Left lung (tissue), 4 donors: ENCODE measurements at regions not wholly inside any gene's neighbourhood (a gene's known extent, or its start where the extent isn't known, plus 50 kb on each side); places are given as distances from the start of the nearest gene placed in this dataset.

ENCODE experiments used
- ATAC-seq: fragments of 200-7000 bp; cut with Tn5 transposase; one replicate; pipeline ENCODE4 v1.9.1; 2020; ENCODE audit warnings: moderate library complexity
- DNase-seq, 4 donors: peaks; one replicate each; pipeline ENCODE4 v3.0.0-alpha.2; 2013 to 2020
- H3K27ac ChIP-seq, 2 donors: fragments of 200-600 bp; sonication (generic) in 1 of 2; one replicate each; pipeline versions ENCODE4 v1.5.0 to v1.8.0; 2020 to 2021
- H3K27me3 ChIP-seq, 2 donors: fragments of 200-600 bp; sonication (generic) in 1 of 2; one replicate each; pipeline versions ENCODE4 v1.5.0 to v1.8.0; 2020 to 2021
- H3K36me3 ChIP-seq, 2 donors: fragments of 200-600 bp; sonication (generic) in 1 of 2; one replicate each; pipeline versions ENCODE4 v1.5.0 to v1.8.0; 2020 to 2021
- H3K4me1 ChIP-seq, 2 donors: fragments of 200-600 bp; one replicate each; pipeline ENCODE4 v1.8.0; 2021
- H3K4me3 ChIP-seq, 2 donors: fragments of 200-600 bp; sonication (generic) in 1 of 2; one replicate each; pipeline versions ENCODE4 v1.5.0 to v1.8.0; 2020 to 2021; ENCODE audit warnings: mild to moderate bottlenecking in 1 of 2
- H3K9me3 ChIP-seq, 2 donors: fragments of 200-600 bp; sonication (generic) in 1 of 2; one replicate each; pipeline versions ENCODE4 v1.5.0 to v1.8.0; 2020 to 2021
- intact Hi-C, 2 donors: fragments of 100-400 bp; cut with DNase I; formaldehyde crosslinking; loops; one replicate each; pipeline versions ENCODE4 v1.11.2 to v1.14.2; 2022
- TF ChIP-seq, protein P1 (sequence below), 2 donors: fragments of 200-600 bp; sonication (generic) in 1 of 2; IDR thresholded peaks; one replicate each; pipeline versions ENCODE4 v1.5.0 to v1.8.0; 2021; ENCODE audit warnings: antibody characterized with exemption in 2 of 2
- donor health status: DM: no; HTN: yes; CAD: no.
- donor health status: DM: no; HTN: no; CAD: no.

DNA sequence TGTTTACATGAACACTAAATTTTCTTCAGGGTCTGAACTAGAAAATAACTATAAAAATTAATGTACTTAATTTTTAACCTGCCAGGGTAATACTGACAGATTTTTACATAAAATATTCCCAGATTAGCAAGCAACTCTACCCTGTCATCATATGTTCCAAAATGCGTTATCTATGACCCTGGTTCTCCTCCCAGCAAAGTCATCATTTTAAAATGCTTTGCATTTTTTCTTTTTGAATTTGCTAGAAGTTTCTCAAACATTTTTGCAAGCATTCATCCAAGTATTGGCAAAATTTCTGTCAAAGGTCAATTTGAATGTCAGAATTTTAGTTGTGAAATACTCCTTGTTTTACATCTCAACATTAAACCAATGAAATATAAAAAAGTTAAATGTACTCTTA, 144.5 kb upstream of the FTMT start:
- TF ChIP-seq, protein P1, sequence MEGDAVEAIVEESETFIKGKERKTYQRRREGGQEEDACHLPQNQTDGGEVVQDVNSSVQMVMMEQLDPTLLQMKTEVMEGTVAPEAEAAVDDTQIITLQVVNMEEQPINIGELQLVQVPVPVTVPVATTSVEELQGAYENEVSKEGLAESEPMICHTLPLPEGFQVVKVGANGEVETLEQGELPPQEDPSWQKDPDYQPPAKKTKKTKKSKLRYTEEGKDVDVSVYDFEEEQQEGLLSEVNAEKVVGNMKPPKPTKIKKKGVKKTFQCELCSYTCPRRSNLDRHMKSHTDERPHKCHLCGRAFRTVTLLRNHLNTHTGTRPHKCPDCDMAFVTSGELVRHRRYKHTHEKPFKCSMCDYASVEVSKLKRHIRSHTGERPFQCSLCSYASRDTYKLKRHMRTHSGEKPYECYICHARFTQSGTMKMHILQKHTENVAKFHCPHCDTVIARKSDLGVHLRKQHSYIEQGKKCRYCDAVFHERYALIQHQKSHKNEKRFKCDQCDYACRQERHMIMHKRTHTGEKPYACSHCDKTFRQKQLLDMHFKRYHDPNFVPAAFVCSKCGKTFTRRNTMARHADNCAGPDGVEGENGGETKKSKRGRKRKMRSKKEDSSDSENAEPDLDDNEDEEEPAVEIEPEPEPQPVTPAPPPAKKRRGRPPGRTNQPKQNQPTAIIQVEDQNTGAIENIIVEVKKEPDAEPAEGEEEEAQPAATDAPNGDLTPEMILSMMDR (IDR thresholded peaks at IDR 0.05), result no peak
- no peak for ATAC-seq
- Histone ChIP-seq H3K9me3 (no peaks in the 10 kb centered on the region), H3K4me3 (no peak overlapping the region), H3K27ac (no peak overlapping the region), H3K36me3 (no peaks in the 10 kb centered on the region), H3K27me3 (no peaks in the 10 kb centered on the region), H3K4me1 (peaks cover 0 to 3% of the 10 kb centered on the region in 2 donors)
- intact Hi-C loops, result no loop called here
- no peak for DNase-seq

DNA sequence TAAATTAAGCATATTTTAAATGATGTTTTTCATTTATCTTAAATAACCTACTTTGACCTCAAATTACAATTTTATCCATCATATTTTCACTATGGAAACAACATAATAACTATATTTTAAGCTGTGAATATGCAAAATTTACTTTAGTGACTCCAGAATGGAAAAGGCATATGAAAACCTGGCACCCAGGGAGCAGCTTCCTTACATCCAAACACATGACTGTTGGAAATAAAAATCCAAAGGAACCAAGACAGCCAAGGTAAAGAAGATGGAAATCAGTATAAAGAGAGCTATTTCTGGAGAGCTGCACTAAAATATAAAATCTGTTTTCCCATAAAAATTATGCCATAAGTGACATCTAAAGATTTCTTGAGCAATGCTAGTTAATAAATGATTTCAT, 140.3 kb upstream of the FTMT start:
- Histone ChIP-seq H3K27me3 (no peaks in the 10 kb centered on the region), H3K36me3 (no peaks in the 10 kb centered on the region), H3K4me1 (peaks cover 0 to 3% of the 10 kb centered on the region in 2 donors), H3K4me3 (no peak overlapping the region), H3K9me3 (peaks cover 0 to 2% of the 10 kb centered on the region in 2 donors), H3K27ac (no peak overlapping the region)
- intact Hi-C loops, result no loop called here
- ATAC-seq (no peak), DNase-seq (no peak)
- TF ChIP-seq, protein P1 (IDR thresholded peaks at IDR 0.05), result no peak

DNA sequence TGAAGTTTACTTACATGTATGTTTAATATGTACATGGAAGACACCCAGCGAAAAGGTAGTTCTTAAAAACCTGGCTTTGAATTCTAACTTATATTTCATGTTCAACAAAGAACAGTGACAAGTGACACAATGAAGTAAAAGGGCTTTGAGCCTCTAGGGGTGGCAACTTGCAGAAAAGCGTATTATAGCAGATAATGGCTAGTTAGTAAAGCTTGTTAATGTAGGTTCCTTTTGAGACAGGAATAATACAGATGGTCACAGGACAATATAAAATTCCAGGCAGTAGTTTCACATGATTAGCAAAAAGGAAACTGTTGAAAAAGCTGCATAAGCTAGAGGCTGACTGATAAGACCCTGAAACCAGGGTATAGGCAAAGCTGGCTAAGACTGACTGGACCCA, 132.4 kb upstream of the FTMT start:
- no peak for DNase-seq
- TF ChIP-seq, protein P1 (IDR thresholded peaks at IDR 0.05), result no peak
- intact Hi-C loops, result no loop called here

DNA sequence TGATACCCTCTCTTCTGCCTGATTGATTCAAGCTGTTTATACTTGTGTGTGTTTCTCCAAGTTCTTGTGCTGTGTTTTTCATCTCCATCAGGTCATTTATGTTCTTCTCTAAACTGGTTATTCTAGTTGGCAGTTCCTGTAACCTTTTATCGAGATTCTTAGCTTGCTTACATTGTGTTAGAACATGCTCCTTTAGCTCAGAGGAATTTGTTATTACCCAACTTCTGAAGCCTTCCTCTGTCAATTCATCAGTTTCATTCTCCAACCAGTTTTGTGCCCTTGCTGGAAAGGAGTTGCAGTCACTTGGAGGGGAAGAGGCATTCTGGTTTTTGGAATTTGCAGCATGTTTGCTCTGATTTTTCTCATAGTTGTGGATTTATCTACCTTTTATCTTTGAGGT, 126.2 kb upstream of the FTMT start:
- intact Hi-C loops, result no loop called here
- H3K27ac ChIP-seq, result no peak overlapping the region

More for the DNA sequence above, 132.4 kb upstream of the FTMT start:
- H3K36me3 ChIP-seq, result no peaks in the 10 kb centered on the region
- peaks cover 0 to 12% of the 10 kb centered on the region in 2 donors for H3K9me3 ChIP-seq
- no peaks in the 10 kb centered on the region for H3K4me1 ChIP-seq
- H3K27ac ChIP-seq, result no peak overlapping the region
- no peak for ATAC-seq
- no peak overlapping the region for H3K4me3 ChIP-seq
- no peaks in the 10 kb centered on the region for H3K27me3 ChIP-seq

DNA sequence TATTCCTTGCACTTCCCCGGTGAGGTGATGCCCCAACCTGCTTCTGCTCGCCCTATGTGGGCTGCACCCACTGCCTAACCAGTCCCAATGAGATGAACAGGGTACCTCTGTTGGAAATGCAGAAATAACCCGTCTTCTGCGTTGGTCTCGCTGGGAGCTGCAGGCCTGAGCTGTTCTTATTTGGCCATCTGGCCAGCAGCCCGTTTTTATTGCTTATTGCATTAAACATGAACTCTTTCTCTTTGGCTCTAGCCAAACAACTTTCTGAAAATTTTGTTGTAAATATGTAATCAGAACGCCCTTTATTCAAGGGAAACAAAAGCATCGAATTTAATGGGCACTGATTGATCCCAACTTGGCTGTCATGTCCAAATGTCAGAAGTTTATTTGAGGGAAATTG, 124.7 kb upstream of the FTMT start:
- H3K4me3 ChIP-seq, result no peak overlapping the region
- peak in 1 of 4 donors; percentile 39 for DNase-seq
- no peaks in the 10 kb centered on the region for H3K4me1 ChIP-seq
- ATAC-seq, result no peak
- H3K27ac ChIP-seq, result no peak overlapping the region
- no peaks in the 10 kb centered on the region for H3K27me3 ChIP-seq
- intact Hi-C loops, result no loop called here
- TF ChIP-seq, protein P1 (IDR thresholded peaks at IDR 0.05), result no peak
- H3K9me3 ChIP-seq, result peaks cover 0 to 3% of the 10 kb centered on the region in 2 donors
- H3K36me3 ChIP-seq, result no peaks in the 10 kb centered on the region

More for the DNA sequence above, 126.2 kb upstream of the FTMT start:
- TF ChIP-seq, protein P1 (IDR thresholded peaks at IDR 0.05), result no peak
- H3K4me3 ChIP-seq, result no peak overlapping the region
- H3K9me3 ChIP-seq, result peaks cover 0 to 10% of the 10 kb centered on the region in 2 donors
- H3K4me1 ChIP-seq, result no peaks in the 10 kb centered on the region
- DNase-seq, result no peak
- H3K27me3 ChIP-seq, result no peaks in the 10 kb centered on the region
- no peak for ATAC-seq
- no peaks in the 10 kb centered on the region for H3K36me3 ChIP-seq
